Naive thymus-derived CD4-positive, alpha-beta T cell (primary cell): ENCODE measurements at regions not wholly inside any gene's neighbourhood (a gene's known extent, or its start where the extent isn't known, plus 50 kb on each side); places are given as distances from the start of the nearest gene placed in this dataset.

Experiments
- ATAC-seq: fragments of 150-1000 bp; cut with Tn5 transposase; 2 replicates; pipeline ENCODE4 v1.10.0; 2021; ENCODE audit warnings: mild to moderate bottlenecking, moderate library complexity
- CTCF ChIA-PET: fragments of 350-600 bp; sonication (Branson Sonifier 250); formaldehyde crosslinking; loops from one replicate; lab custom pipeline; 2021; ENCODE audit warnings: antibody characterized with exemption; lab: Charles Lee
- POLR2A ChIA-PET: fragments of 350-600 bp; sonication (Branson Sonifier 250); formaldehyde crosslinking; loops from one replicate; lab custom pipeline; 2021; ENCODE audit warnings: antibody characterized with exemption, inconsistent platforms; lab: Charles Lee
- DNase-seq, 9 donors: peaks; one replicate each; pipeline versions ENCODE4 v3.0.0 to v3.0.0-alpha.2; 2020 to 2022; ENCODE audit warnings: mixed read lengths in 1 of 9
- H3K27ac ChIP-seq: one replicate; pipeline ENCODE4 v1.7.0; 2013; ENCODE audit warnings: mild to moderate bottlenecking, low read depth, low read length, moderate library complexity
- H3K27me3 ChIP-seq, 2 donors: one replicate each; pipeline ENCODE4 v1.7.0; 2013; ENCODE audit warnings: low read length in 2 of 2, mild to moderate bottlenecking in 2 of 2, moderate library complexity in 2 of 2; ENCODE audit not compliant: control insufficient read depth in 2 of 2, insufficient read depth in 2 of 2
- H3K36me3 ChIP-seq, 3 experiments: 1 replicate in 2 of 3; 2 replicates in 1 of 3; pipeline ENCODE4 v1.7.0; 2013; ENCODE audit warnings: low read length in 3 of 3, mild to moderate bottlenecking in 3 of 3, moderate library complexity in 1 of 3; ENCODE audit not compliant: insufficient read depth in 3 of 3, control insufficient read depth in 2 of 3
- H3K4me1 ChIP-seq, 2 donors: one replicate each; pipeline ENCODE4 v1.7.0; 2013; ENCODE audit warnings: low read length in 2 of 2, mild to moderate bottlenecking in 2 of 2, moderate library complexity in 1 of 2; ENCODE audit not compliant: control insufficient read depth in 2 of 2, insufficient read depth in 2 of 2
- H3K4me3 ChIP-seq: 2 replicates; pipeline ENCODE4 v1.7.0; 2013; ENCODE audit warnings: mild to moderate bottlenecking, low read length
- H3K9me3 ChIP-seq, 3 experiments: 1 replicate in 2 of 3; 2 replicates in 1 of 3; pipeline ENCODE4 v1.7.0; 2013; ENCODE audit warnings: low read length in 3 of 3; ENCODE audit not compliant: control insufficient read depth in 2 of 3
- H3K27ac Mint-ChIP-seq, 9 donors: one replicate each; pipeline ENCODE4 v1.8.0; 2020 to 2022; ENCODE audit warnings: mixed read lengths in 9 of 9, mild to moderate bottlenecking in 8 of 9, moderate library complexity in 5 of 9, inconsistent platforms in 2 of 9
- H3K27me3 Mint-ChIP-seq, 5 donors: one replicate each; pipeline ENCODE4 v1.8.0; 2021 to 2022; ENCODE audit warnings: mixed read lengths in 5 of 5, mild to moderate bottlenecking in 1 of 5
- H3K36me3 Mint-ChIP-seq, 5 donors: one replicate each; pipeline ENCODE4 v1.8.0; 2020 to 2022; ENCODE audit warnings: mixed read lengths in 5 of 5, mild to moderate bottlenecking in 3 of 5, inconsistent platforms in 1 of 5
- H3K4me1 Mint-ChIP-seq, 7 donors: one replicate each; pipeline ENCODE4 v1.8.0; 2020 to 2022; ENCODE audit warnings: mixed read lengths in 7 of 7, mild to moderate bottlenecking in 3 of 7, inconsistent platforms in 1 of 7
- H3K4me3 Mint-ChIP-seq, 10 donors: one replicate each; pipeline ENCODE4 v1.8.0; 2020 to 2022; ENCODE audit warnings: mild to moderate bottlenecking in 10 of 10, mixed read lengths in 10 of 10, moderate library complexity in 6 of 10, inconsistent platforms in 2 of 10
- H3K9me3 Mint-ChIP-seq, 11 donors: one replicate each; pipeline ENCODE4 v1.8.0; 2020 to 2022; ENCODE audit warnings: mixed read lengths in 11 of 11, mild to moderate bottlenecking in 4 of 11, inconsistent platforms in 1 of 11, moderate library complexity in 1 of 11
- intact Hi-C, 2 donors: fragments of 100-400 bp; cut with micrococcal nuclease; formaldehyde crosslinking; loops; one replicate each; pipeline ENCODE4 v1.15.1; 2023

GRCh38 chr3:177443469-177443868 is 246.2 kb upstream of the TBL1XR1 start:
- Mint-ChIP-seq H3K36me3 (no peaks in the 10 kb centered on the region), H3K27ac (no peak overlapping the region)
- CTCF ChIA-PET: no interaction called here

GRCh38 chr3:177444696-177445095 is 247.4 kb upstream of the TBL1XR1 start:
- no peaks in the 10 kb centered on the region for H3K36me3 ChIP-seq
- H3K9me3 ChIP-seq: no peaks in the 10 kb centered on the region
- no peak for ATAC-seq
- Mint-ChIP-seq H3K27ac (no peak overlapping the region), H3K4me1 (peaks cover 6 to 17% (median 14%) of the 10 kb centered on the region in 7 donors), H3K27me3 (no peaks in the 10 kb centered on the region), H3K9me3 (no peaks in the 10 kb centered on the region), H3K4me3 (no peak overlapping the region), H3K36me3 (peaks cover 0 to 5% (median 0%) of the 10 kb centered on the region in 5 donors)
- no peak overlapping the region for H3K4me3 ChIP-seq
- H3K27me3 ChIP-seq: no peaks in the 10 kb centered on the region
- ChIA-PET CTCF (no interaction called here), POLR2A (no interaction called here)
- H3K4me1 ChIP-seq: peaks cover 4 to 15% of the 10 kb centered on the region in 2 donors
- no peak overlapping the region for H3K27ac ChIP-seq
- intact Hi-C loops: loop anchor here in 1 of 2 donors (5.0 kb wide), 1 partner anchor 82 kb away; no protein-coding TSS in a partner anchor
- no peak for DNase-seq

More at GRCh38 chr3:177443469-177443868, 246.2 kb upstream of the TBL1XR1 start:
- Histone ChIP-seq H3K27ac (no peak overlapping the region), H3K4me1 (peaks cover 0 to 2% of the 10 kb centered on the region in 2 donors), H3K4me3 (no peak overlapping the region), H3K36me3 (no peaks in the 10 kb centered on the region), H3K9me3 (no peaks in the 10 kb centered on the region), H3K27me3 (no peaks in the 10 kb centered on the region)
- intact Hi-C loops: no loop called here
- Mint-ChIP-seq H3K9me3 (no peaks in the 10 kb centered on the region), H3K4me1 (peaks cover 0 to 7% (median 5%) of the 10 kb centered on the region in 7 donors), H3K4me3 (no peak overlapping the region), H3K27me3 (no peaks in the 10 kb centered on the region)
- no peak for ATAC-seq
- POLR2A ChIA-PET: interaction anchor here (0.7 kb wide), 1 partner anchor 12 kb away, joined by 3 read pairs; no protein-coding TSS in a partner anchor
- DNase-seq: no peak

- Histone ChIP-seq H3K4me1 (peaks cover 5 to 20% of the 10 kb centered on the region in 2 donors), H3K4me3 (no peak overlapping the region), H3K9me3 (no peaks in the 10 kb centered on the region), H3K27ac (no peak overlapping the region), H3K36me3 (no peaks in the 10 kb centered on the region), H3K27me3 (no peaks in the 10 kb centered on the region)
- H3K36me3 Mint-ChIP-seq: peaks cover 0 to 5% (median 0%) of the 10 kb centered on the region in 5 donors
- intact Hi-C loops: loop anchor here in 1 of 2 donors (5.0 kb wide), 1 partner anchor 83 kb away; no protein-coding TSS in a partner anchor
- peaks cover 6 to 24% (median 16%) of the 10 kb centered on the region in 7 donors for H3K4me1 Mint-ChIP-seq
- POLR2A ChIA-PET: no interaction called here
- H3K27me3 Mint-ChIP-seq: no peaks in the 10 kb centered on the region
- no peaks in the 10 kb centered on the region for H3K9me3 Mint-ChIP-seq
- no peak for DNase-seq
- no peak overlapping the region for H3K27ac Mint-ChIP-seq
- CTCF ChIA-PET: interaction anchor here (0.6 kb wide), 1 partner anchor 48 kb away, joined by 5 read pairs; no protein-coding TSS in a partner anchor
- H3K4me3 Mint-ChIP-seq: no peak overlapping the region
- no peak for ATAC-seq
These were observed 248.3 kb upstream of the TBL1XR1 start for GRCh38 chr3:177445549-177445948.

GRCh38 chr3:177446165-177446601 is 248.9 kb upstream of the TBL1XR1 start:
- peak; percentile 32 for ATAC-seq
- H3K27ac Mint-ChIP-seq: no peak overlapping the region
- H3K36me3 ChIP-seq: no peaks in the 10 kb centered on the region
- H3K9me3 Mint-ChIP-seq: no peaks in the 10 kb centered on the region
- H3K4me3 Mint-ChIP-seq: no peak overlapping the region
- H3K4me3 ChIP-seq: no peak overlapping the region
- peaks cover 5 to 20% of the 10 kb centered on the region in 2 donors for H3K4me1 ChIP-seq
- no peaks in the 10 kb centered on the region for H3K27me3 ChIP-seq
- peaks cover 6 to 24% (median 16%) of the 10 kb centered on the region in 7 donors for H3K4me1 Mint-ChIP-seq
- intact Hi-C loops: loop anchor here in 1 of 2 donors (5.0 kb wide), 1 partner anchor 84 kb away; no protein-coding TSS in a partner anchor
- H3K9me3 ChIP-seq: no peaks in the 10 kb centered on the region
- no peak overlapping the region for H3K27ac ChIP-seq
- ChIA-PET CTCF (no interaction called here), POLR2A (interaction anchor here (1.2 kb wide), 1 partner anchor 10 kb away, joined by 3 read pairs; no protein-coding TSS in a partner anchor)
- DNase-seq: no peak
- H3K36me3 Mint-ChIP-seq: peaks cover 0 to 5% (median 0%) of the 10 kb centered on the region in 5 donors
- no peaks in the 10 kb centered on the region for H3K27me3 Mint-ChIP-seq

- Mint-ChIP-seq H3K27ac (no peak overlapping the region), H3K27me3 (no peaks in the 10 kb centered on the region), H3K9me3 (no peaks in the 10 kb centered on the region), H3K36me3 (peaks cover 0 to 5% (median 0%) of the 10 kb centered on the region in 5 donors), H3K4me3 (no peak overlapping the region), H3K4me1 (peaks cover 6 to 24% (median 16%) of the 10 kb centered on the region in 7 donors)
- Histone ChIP-seq H3K9me3 (no peaks in the 10 kb centered on the region), H3K27me3 (no peaks in the 10 kb centered on the region), H3K4me1 (peaks cover 5 to 20% of the 10 kb centered on the region in 2 donors), H3K36me3 (no peaks in the 10 kb centered on the region), H3K27ac (no peak overlapping the region), H3K4me3 (no peak overlapping the region)
- no peak for DNase-seq
- POLR2A ChIA-PET: interaction anchor here (0.6 to 0.8 kb wide), 2 partner anchors 223 to 396 kb away, joined by 3 read pairs; no protein-coding TSS in a partner anchor
- intact Hi-C loops: loop anchor here in 1 of 2 donors (5.0 kb wide), 1 partner anchor 86 kb away; no protein-coding TSS in a partner anchor
- ATAC-seq: no peak
- CTCF ChIA-PET: no interaction called here
These were observed 250.7 kb upstream of the TBL1XR1 start for GRCh38 chr3:177447938-177448337.

DNA sequence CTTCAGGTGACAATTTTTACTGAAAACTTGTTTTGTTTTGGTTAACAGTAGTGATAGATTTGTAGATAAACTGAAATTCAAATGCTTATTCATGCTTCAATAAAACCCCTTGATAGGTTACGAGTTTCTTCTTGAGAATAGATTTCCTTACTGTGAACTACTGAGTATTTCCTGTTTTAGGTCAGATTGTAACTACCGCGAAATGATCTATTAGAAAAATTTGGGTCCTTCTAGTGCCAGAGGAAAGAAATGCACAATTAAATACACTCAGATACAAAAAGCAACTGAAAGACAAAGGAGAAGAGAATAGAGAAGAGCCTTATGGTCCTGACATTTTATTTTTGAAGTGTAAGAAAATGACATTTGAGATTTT is 251.7 kb upstream of the TBL1XR1 start:
- H3K4me1 Mint-ChIP-seq: peaks cover 6 to 24% (median 16%) of the 10 kb centered on the region in 7 donors
- peak; percentile 46 for ATAC-seq
- ChIA-PET CTCF (interaction anchor here (1.1 kb wide), 1 partner anchor 17 kb away, joined by 3 read pairs; no protein-coding TSS in a partner anchor), POLR2A (interaction anchor here (0.8 kb wide), 1 partner anchor 14 kb away, joined by 3 read pairs; no protein-coding TSS in a partner anchor)
- Histone ChIP-seq H3K27me3 (no peaks in the 10 kb centered on the region), H3K4me1 (peaks cover 5 to 20% of the 10 kb centered on the region in 2 donors), H3K4me3 (no peak overlapping the region), H3K27ac (no peak overlapping the region), H3K36me3 (no peaks in the 10 kb centered on the region), H3K9me3 (no peaks in the 10 kb centered on the region)
- no peak for DNase-seq
- H3K36me3 Mint-ChIP-seq: peaks cover 0 to 5% (median 0%) of the 10 kb centered on the region in 5 donors
- H3K27ac Mint-ChIP-seq: peak overlapping the region in 2 of 9 donors; percentile 42 to 59
- peak overlapping the region in 8 of 10 donors; percentile 13 to 74 (median 44) for H3K4me3 Mint-ChIP-seq
- no peaks in the 10 kb centered on the region for H3K9me3 Mint-ChIP-seq
- intact Hi-C loops: loop anchor here in 1 of 2 donors (5.0 kb wide), 1 partner anchor 87 kb away; no protein-coding TSS in a partner anchor
- H3K27me3 Mint-ChIP-seq: no peaks in the 10 kb centered on the region
